ENCODE measurements at regions not wholly inside any gene's neighbourhood (a gene's known extent, or its start where the extent isn't known, plus 50 kb on each side); places are given as distances from the start of the nearest gene placed in this dataset.

DNA sequence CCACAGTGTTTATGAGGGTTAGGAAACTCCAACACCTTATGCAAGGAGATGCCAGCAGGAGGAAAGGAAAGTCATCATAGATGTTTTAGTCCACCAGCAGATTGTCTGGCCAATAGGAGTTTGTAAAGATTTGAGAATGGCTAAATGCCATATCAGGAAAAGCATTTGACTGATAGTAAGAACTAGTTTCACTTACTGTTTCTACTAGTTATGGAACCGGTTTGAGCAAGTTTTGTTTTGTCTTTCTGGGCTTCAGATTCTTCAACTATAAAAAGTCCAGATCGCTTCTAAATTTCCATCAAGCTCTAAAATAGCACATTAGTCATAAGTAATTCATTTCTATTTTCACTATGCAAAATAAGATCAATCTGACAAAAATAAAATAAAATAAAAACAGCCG, 254.8 kb upstream of the TMCO5A start:
- no peaks in the 10 kb centered on the region for H3K9me3 Mint-ChIP-seq
- intact Hi-C loops (cut with micrococcal nuclease), result no loop called here
- no peaks in the 10 kb centered on the region for H3K4me1 Mint-ChIP-seq
- no peaks in the 10 kb centered on the region for H3K36me3 Mint-ChIP-seq (ENCODE audit: low read depth)
- no peak overlapping the region for H3K4me3 Mint-ChIP-seq
- no peak for DNase-seq
- H3K27me3 Mint-ChIP-seq, result no peaks in the 10 kb centered on the region
- no peak overlapping the region for H3K27ac Mint-ChIP-seq

DNA sequence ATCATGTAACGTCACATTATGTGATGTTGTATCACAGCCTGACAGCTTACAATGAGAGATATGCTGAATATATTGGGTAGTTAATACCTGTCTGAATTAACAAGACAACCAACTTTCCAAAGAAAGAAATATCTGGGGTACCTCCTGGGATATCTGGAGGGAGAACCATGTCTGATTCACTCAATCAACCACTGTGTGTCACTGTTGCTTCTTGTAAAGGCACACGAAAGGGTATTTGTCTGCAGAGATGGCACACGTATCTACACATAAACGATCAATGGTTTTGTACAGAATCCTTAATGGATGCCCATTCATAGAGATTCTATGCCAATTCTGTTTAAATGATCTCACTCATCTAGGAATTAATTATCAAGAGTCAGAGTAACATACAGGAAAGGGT, 252.1 kb upstream of the TMCO5A start:
- no peak overlapping the region for H3K27ac Mint-ChIP-seq
- no peaks in the 10 kb centered on the region for H3K9me3 Mint-ChIP-seq
- H3K36me3 Mint-ChIP-seq (ENCODE audit: low read depth), result no peaks in the 10 kb centered on the region
- DNase-seq, result no peak
- no peaks in the 10 kb centered on the region for H3K4me1 Mint-ChIP-seq
- intact Hi-C loops (cut with micrococcal nuclease), result no loop called here
- no peak overlapping the region for H3K4me3 Mint-ChIP-seq
- no peaks in the 10 kb centered on the region for H3K27me3 Mint-ChIP-seq

DNA sequence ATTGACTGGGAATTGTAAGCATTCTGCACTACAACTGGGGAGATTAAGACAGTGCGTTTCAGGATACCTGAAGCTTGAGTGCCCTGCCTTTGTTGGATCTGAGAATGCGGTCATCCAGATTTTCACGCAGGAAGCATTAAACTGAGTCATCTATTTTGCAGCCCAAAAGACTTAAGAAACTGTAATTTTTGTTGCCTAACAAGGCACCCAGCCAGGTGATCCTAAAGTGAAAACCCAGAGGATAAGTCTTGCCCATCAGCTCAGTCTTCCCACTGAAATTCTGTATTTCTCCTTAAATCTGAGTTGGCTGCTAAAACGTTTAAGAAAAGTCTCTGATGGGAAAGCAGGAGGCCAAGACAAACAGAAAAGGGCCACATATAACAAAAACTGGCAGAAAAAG, 242.5 kb upstream of the TMCO5A start:
- no peak overlapping the region for H3K27ac Mint-ChIP-seq
- no peaks in the 10 kb centered on the region for H3K4me1 Mint-ChIP-seq
- intact Hi-C loops (cut with micrococcal nuclease), result no loop called here
- no peaks in the 10 kb centered on the region for H3K9me3 Mint-ChIP-seq
- no peak for DNase-seq
- H3K4me3 Mint-ChIP-seq, result no peak overlapping the region
- H3K36me3 Mint-ChIP-seq (ENCODE audit: low read depth), result no peaks in the 10 kb centered on the region
- no peaks in the 10 kb centered on the region for H3K27me3 Mint-ChIP-seq

DNA sequence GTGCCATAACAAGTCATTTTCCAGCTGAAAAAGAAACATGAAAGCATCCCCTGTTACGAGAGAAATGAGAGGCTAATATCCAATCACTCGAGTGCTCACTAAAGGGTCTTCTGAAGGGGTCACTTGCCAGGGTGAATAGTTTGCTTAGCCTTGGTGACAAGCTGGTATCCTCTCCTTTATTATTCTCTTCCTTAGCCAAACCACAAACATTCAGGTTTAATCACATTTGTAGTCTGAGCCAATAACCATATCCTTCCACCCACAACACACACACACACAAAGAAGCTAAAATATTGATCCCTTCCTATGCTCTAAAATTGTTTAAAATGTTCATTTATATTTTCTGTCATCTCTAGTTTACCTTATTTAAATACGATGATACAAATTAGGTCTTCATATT, 240.5 kb upstream of the TMCO5A start:
- intact Hi-C loops (cut with micrococcal nuclease), result no loop called here
- Mint-ChIP-seq H3K4me1 (no peaks in the 10 kb centered on the region), H3K9me3 (no peaks in the 10 kb centered on the region), H3K4me3 (no peak overlapping the region), H3K36me3 (ENCODE audit: low read depth) (no peaks in the 10 kb centered on the region), H3K27ac (no peak overlapping the region), H3K27me3 (no peaks in the 10 kb centered on the region)
- DNase-seq, result no peak

DNA sequence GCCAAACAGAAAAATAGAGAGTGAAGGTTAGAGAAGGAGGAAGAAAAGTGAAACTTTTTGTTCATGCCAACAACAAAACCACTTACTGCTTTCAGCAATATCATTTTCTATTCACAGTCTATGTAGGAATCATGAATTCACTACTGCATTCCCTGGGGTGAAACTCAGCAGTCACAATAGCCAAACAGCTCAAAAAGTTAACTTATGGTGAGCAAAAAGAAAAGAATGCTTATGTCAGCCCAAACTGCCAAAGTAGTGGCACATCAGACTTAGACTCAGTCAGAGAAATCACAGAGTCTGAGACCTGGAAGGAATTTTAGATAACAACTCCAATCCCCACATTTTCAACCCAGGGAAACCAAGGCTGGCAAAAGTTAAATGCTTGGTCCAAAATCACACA, 238.7 kb upstream of the TMCO5A start:
- H3K9me3 Mint-ChIP-seq, result no peaks in the 10 kb centered on the region

DNA sequence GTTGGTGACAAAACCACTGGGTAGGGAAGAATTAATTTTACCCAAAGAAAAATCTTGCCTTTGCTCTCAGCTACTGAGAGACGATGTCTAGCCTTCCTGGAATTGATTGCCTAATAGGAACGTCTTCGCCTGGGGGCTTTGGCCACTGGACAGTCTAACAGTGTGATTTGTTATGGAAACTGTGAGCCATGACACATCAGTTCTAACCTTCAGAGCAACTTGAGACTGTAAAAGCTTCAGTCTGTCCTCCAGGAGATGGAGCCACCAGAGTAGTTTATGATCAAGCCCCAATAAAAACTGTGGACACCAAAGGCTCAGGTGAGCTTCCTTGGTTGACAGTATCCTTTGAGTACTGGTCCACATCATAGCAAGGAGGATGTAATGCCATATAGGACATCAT, 235.8 kb upstream of the TMCO5A start:
- Mint-ChIP-seq H3K27ac (no peak overlapping the region), H3K4me1 (no peaks in the 10 kb centered on the region), H3K4me3 (no peak overlapping the region), H3K9me3 (no peaks in the 10 kb centered on the region), H3K27me3 (no peaks in the 10 kb centered on the region), H3K36me3 (ENCODE audit: low read depth) (no peaks in the 10 kb centered on the region)
- no peak for DNase-seq
- intact Hi-C loops (cut with micrococcal nuclease), result no loop called here

More for the DNA sequence above, 238.7 kb upstream of the TMCO5A start:
- H3K4me3 Mint-ChIP-seq, result no peak overlapping the region
- H3K27ac Mint-ChIP-seq, result no peak overlapping the region
- intact Hi-C loops (cut with micrococcal nuclease), result no loop called here
- no peaks in the 10 kb centered on the region for H3K36me3 Mint-ChIP-seq (ENCODE audit: low read depth)
- no peaks in the 10 kb centered on the region for H3K4me1 Mint-ChIP-seq
- H3K27me3 Mint-ChIP-seq, result no peaks in the 10 kb centered on the region
- DNase-seq, result no peak

DNA sequence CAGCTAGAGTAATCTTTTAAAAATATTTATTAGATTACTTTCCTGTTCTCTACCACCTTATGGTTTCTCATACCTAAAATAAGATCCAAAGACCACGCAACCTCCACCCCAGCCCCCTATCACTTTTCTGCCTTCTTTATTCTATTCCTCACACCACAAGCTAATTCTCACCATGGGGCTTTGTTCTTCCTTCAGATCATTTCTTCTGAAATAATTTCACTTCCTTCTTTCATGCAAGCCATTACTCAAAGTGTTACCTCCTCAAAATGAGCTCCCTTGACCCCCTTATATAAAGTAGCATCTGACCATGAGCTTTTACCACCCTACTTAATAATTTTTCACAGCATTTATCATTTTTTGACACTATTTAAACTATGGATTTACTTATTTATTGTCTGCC, 233.2 kb upstream of the TMCO5A start:
- Mint-ChIP-seq H3K4me3 (no peak overlapping the region), H3K27ac (no peak overlapping the region), H3K36me3 (ENCODE audit: low read depth) (no peaks in the 10 kb centered on the region), H3K27me3 (no peaks in the 10 kb centered on the region), H3K9me3 (no peaks in the 10 kb centered on the region), H3K4me1 (no peaks in the 10 kb centered on the region)
- no peak for DNase-seq
- intact Hi-C loops (cut with micrococcal nuclease), result no loop called here

DNA sequence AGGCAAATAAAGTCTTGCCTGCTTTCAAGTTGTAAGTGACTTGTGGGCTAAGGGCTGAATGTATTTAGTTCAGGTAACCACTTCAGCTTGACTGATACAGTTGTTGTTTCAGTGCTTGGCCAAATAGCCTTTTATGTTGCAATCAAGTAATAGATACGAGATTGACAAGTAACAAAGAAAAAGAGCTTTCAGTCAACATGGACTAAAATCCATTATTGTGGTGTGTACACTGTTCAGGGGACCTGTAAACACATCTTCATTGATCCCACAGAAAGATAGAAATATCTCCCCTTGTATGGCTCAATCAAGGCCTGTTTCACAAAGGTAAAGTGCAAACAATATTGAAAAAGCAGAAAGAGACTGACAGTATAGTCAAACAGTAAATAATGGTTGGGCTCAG, 224.8 kb upstream of the TMCO5A start:
- intact Hi-C loops (cut with micrococcal nuclease), result no loop called here
- Mint-ChIP-seq H3K27me3 (no peaks in the 10 kb centered on the region), H3K27ac (no peak overlapping the region), H3K4me1 (no peaks in the 10 kb centered on the region), H3K9me3 (peaks cover 3% of the 10 kb centered on the region), H3K4me3 (no peak overlapping the region), H3K36me3 (ENCODE audit: low read depth) (no peaks in the 10 kb centered on the region)
- DNase-seq, result no peak

DNA sequence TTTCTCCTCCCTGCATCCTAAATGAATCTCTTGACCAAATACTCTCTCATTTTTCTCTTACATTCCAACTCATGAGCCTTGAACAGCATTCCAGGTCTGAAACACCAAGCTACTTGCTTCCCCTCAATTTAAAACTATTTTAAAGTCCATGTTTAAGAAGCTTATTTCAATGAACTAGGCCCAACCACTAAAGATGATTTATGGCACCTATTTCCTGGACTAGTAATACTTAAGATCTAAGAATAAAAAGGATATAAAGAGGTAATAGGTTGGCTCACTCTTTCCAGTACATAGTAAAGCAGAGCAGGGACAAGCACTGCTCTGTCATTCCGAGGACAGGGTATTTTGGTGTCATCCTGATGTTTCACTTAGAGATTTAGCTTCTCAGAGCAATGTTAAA, 219.3 kb upstream of the TMCO5A start:
- DNase-seq, result no peak
- Mint-ChIP-seq H3K36me3 (ENCODE audit: low read depth) (no peaks in the 10 kb centered on the region), H3K9me3 (peaks cover 3% of the 10 kb centered on the region), H3K4me3 (no peak overlapping the region), H3K4me1 (no peaks in the 10 kb centered on the region), H3K27ac (no peak overlapping the region), H3K27me3 (no peaks in the 10 kb centered on the region)
- intact Hi-C loops (cut with micrococcal nuclease), result no loop called here

DNA sequence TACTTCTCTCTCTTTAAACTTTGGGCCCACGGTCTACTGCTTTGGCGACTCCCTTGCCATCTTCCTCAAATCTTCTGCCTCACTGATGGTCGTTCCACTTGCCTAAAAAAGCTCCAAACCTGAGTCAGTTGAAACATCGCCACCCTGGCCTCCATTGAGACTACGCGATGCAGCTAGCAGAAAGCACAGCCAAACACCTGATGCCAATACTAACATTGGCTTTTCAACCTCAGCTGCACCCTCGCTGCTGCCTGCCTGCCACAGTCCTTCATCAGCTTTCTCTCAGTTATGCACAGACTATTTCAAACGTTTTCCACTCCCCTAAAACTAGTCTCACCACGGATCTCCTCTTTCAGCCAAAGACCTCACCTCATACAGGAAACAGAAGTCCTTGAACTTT, 214.2 kb upstream of the TMCO5A start:
- Mint-ChIP-seq H3K27ac (no peak overlapping the region), H3K4me3 (no peak overlapping the region), H3K27me3 (no peaks in the 10 kb centered on the region), H3K4me1 (no peaks in the 10 kb centered on the region), H3K9me3 (no peaks in the 10 kb centered on the region), H3K36me3 (ENCODE audit: low read depth) (no peaks in the 10 kb centered on the region)
- intact Hi-C loops (cut with micrococcal nuclease), result no loop called here
- DNase-seq, result no peak

DNA sequence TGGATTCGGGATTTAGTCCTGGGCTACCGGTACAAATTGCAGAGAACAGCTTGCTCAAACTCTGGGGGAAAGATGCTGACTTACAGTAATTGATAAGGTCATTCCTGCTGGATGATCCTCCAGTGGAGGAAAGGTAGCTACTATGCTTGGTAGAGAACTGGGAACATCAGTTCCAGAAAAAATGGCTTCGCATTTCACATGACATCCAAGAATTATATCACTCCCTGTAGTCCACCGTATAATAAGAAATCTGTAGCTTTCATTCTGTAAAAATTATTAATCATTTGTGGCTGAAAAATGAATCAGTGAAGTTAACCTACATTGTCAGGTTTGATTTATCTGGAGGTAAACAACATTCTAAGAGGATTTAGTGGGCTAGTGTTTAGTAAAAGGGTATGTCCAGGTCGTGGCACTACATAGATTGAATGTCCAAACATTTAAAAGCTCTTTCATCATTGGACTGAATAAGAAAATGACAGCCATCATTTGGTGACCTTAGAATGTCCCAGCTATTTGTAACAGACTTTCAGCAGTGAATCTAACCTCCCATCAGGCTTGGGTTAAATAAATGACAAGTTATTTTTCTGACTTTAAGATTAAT, 203.2 kb upstream of the TMCO5A start:
- H3K36me3 Mint-ChIP-seq (ENCODE audit: low read depth), result no peaks in the 10 kb centered on the region
- H3K4me1 Mint-ChIP-seq, result no peaks in the 10 kb centered on the region
- no peak for DNase-seq
- intact Hi-C loops (cut with micrococcal nuclease), result no loop called here
- H3K27me3 Mint-ChIP-seq, result no peaks in the 10 kb centered on the region
- H3K4me3 Mint-ChIP-seq, result no peak overlapping the region
- no peaks in the 10 kb centered on the region for H3K9me3 Mint-ChIP-seq
- H3K27ac Mint-ChIP-seq, result no peak overlapping the region

DNA sequence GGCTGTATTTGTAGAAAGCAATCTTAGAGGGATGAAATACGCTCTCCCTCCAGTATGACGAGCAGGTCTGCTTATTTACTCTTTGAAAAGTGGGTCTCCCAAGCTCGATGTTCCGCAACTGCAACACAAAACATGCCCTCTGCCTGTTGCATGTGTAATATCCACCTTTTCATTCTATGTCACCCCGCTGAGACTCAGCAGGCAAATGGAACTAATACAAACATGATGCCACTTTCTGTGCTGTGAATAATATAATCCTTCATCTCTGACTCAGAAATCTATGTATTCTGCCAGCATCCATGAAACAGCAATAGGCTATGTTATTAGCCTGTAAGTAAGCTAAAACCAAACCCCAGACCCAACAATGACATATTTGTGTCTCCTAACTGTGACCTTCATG, 200.8 kb upstream of the TMCO5A start:
- Mint-ChIP-seq H3K36me3 (ENCODE audit: low read depth) (no peaks in the 10 kb centered on the region), H3K9me3 (no peaks in the 10 kb centered on the region), H3K27me3 (no peaks in the 10 kb centered on the region), H3K4me3 (no peak overlapping the region), H3K4me1 (no peaks in the 10 kb centered on the region), H3K27ac (no peak overlapping the region)
- intact Hi-C loops (cut with micrococcal nuclease), result no loop called here
- no peak for DNase-seq

DNA sequence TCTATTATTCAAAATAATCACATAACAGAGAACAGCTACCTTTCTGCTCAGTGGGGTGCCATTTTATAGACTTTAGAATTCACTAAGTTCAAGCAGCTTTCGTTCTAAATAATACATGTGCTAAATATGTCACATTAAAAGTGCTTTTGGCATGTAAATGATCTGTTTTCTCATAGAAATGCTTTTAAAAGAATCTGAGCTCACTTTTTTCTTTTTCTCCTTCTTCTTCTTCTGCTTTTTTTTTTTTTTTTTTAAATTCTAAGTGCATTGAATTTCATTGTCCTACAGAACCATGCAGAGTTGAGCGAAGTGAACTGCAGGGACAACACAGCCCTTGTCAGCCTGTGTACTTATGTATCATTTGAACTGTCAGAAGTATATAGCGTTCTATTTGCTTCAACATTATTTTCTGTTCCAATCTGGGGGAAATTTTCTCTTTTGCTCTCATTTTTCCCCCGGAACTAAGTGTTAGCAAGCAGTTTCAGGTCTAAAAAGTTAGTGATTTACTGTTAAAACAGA, 193.8 kb upstream of the TMCO5A start:
- Mint-ChIP-seq H3K4me3 (no peak overlapping the region), H3K36me3 (ENCODE audit: low read depth) (no peaks in the 10 kb centered on the region), H3K27me3 (no peaks in the 10 kb centered on the region), H3K4me1 (no peaks in the 10 kb centered on the region), H3K27ac (no peak overlapping the region), H3K9me3 (no peaks in the 10 kb centered on the region)
- no peak for DNase-seq
- intact Hi-C loops (cut with micrococcal nuclease), result no loop called here

DNA sequence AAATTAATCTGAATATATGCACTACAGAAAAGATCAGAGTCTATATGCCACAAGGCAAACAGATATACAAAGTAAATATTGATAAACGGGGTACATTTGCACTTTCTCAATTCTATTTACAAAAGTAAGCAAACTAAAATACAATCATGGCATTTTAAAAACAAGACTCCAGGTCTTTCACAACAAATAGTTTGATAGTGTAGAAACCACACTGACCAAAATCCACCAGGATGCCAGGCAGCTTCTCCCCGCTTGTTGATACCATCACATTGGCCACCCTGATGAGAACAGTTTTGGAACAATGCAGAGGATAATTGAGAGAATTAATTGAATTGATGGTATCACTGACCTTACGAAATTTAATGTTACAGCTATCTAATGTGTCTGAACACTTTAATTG, 190.6 kb upstream of the TMCO5A start:
- intact Hi-C loops (cut with micrococcal nuclease), result no loop called here
- Mint-ChIP-seq H3K9me3 (peaks cover 6% of the 10 kb centered on the region), H3K4me3 (no peak overlapping the region)

DNA sequence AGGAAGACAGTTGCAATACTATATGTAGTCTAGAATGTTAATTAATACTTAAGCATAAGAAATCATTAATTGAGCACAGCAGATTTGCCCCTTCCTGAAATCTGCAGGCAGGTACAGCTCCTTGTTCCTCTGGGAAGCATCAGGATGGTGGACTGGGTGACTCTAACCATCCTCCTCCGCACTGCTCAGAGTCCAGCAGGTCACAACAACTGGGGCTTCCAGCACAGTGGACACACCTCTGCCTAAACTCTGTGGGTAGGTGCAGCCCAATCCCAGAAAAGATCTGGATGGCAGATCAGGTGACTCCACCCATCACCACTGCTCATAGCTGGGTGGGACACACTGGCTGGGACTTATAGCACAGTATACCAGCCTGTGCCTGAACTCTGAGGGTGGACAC, 189.9 kb upstream of the TMCO5A start:
- Mint-ChIP-seq H3K4me1 (no peaks in the 10 kb centered on the region), H3K4me3 (no peak overlapping the region), H3K36me3 (ENCODE audit: low read depth) (no peaks in the 10 kb centered on the region), H3K27ac (no peak overlapping the region), H3K9me3 (peaks cover 6% of the 10 kb centered on the region), H3K27me3 (no peaks in the 10 kb centered on the region)
- DNase-seq, result no peak
- intact Hi-C loops (cut with micrococcal nuclease), result no loop called here

More for the DNA sequence above, 190.6 kb upstream of the TMCO5A start:
- Mint-ChIP-seq H3K4me1 (no peaks in the 10 kb centered on the region), H3K36me3 (ENCODE audit: low read depth) (no peaks in the 10 kb centered on the region), H3K27me3 (no peaks in the 10 kb centered on the region), H3K27ac (no peak overlapping the region)
- DNase-seq, result no peak

All from activated CD4-positive, alpha-beta T cell treated with anti-CD3 and anti-CD28 coated beads, Interleukin-2, amount 10 ng/mL, durations not matched to agents 24 days and 14 days (primary cell).